H9 (cell line): ENCODE measurements at regions not wholly inside any gene's neighbourhood (a gene's known extent, or its start where the extent isn't known, plus 50 kb on each side); places are given as distances from the start of the nearest gene placed in this dataset.

Source experiments
- DNase-seq: peaks from one replicate; pipeline ENCODE4 v3.0.0-alpha.2; 2017
- H2AFZ ChIP-seq: one replicate; pipeline ENCODE4 v1.6.1; 2013; ENCODE audit warnings: mild to moderate bottlenecking, low read length, control low read depth, moderate library complexity
- H2AK5ac ChIP-seq: 2 replicates; pipeline ENCODE4 v1.6.1; 2013; ENCODE audit warnings: low read length, control low read depth, mixed read lengths; ENCODE audit not compliant: insufficient read length
- H2BK120ac ChIP-seq: one replicate; pipeline ENCODE4 v1.6.1; 2013; ENCODE audit warnings: low read depth, mild to moderate bottlenecking, low read length, control low read depth, inconsistent platforms; ENCODE audit not compliant: poor library complexity, severe bottlenecking
- H2BK12ac ChIP-seq: 2 replicates; pipeline ENCODE4 v1.6.1; 2013; ENCODE audit warnings: low read length, control low read depth, mixed read lengths, low read depth; ENCODE audit not compliant: insufficient read length
- H2BK15ac ChIP-seq: 2 replicates; pipeline ENCODE4 v1.6.1; 2013; ENCODE audit warnings: low read depth, low read length, control low read depth
- H2BK20ac ChIP-seq: one replicate; pipeline ENCODE4 v1.6.1; 2013; ENCODE audit warnings: low read depth, mild to moderate bottlenecking, low read length, control low read depth, inconsistent platforms; ENCODE audit not compliant: poor library complexity, severe bottlenecking
- H2BK5ac ChIP-seq: 2 replicates; pipeline ENCODE4 v1.6.1; 2013; ENCODE audit warnings: low read length, control low read depth, mixed read lengths; ENCODE audit not compliant: insufficient read length
- H3K14ac ChIP-seq: 2 replicates; pipeline ENCODE4 v1.6.1; 2013; ENCODE audit warnings: low read length, control low read depth; ENCODE audit not compliant: insufficient read depth
- H3K18ac ChIP-seq: 2 replicates; pipeline ENCODE4 v1.6.1; 2013; ENCODE audit warnings: low read depth, mild to moderate bottlenecking, mixed read lengths, low read length, control low read depth; ENCODE audit not compliant: insufficient read length
- H3K23ac ChIP-seq: 2 replicates; pipeline ENCODE4 v1.6.1; 2013; ENCODE audit warnings: low read length, control low read depth, mixed read lengths, low read depth; ENCODE audit not compliant: insufficient read length
- H3K23me2 ChIP-seq: 2 replicates; pipeline ENCODE4 v1.6.1; 2013; ENCODE audit warnings: low read depth, mild to moderate bottlenecking, mixed read lengths, low read length, control low read depth; ENCODE audit not compliant: insufficient read length, poor library complexity, severe bottlenecking
- H3K27ac ChIP-seq: 2 replicates; pipeline ENCODE4 v1.5.1; 2013; ENCODE audit warnings: low read length, control low read depth, mixed read lengths, low read depth; ENCODE audit not compliant: insufficient read length
- H3K27me3 ChIP-seq: 2 replicates; pipeline ENCODE4 v1.6.1; 2013; ENCODE audit warnings: low read length, control low read depth, inconsistent platforms; ENCODE audit not compliant: insufficient read depth
- H3K4ac ChIP-seq: 2 replicates; pipeline ENCODE4 v1.6.1; 2013; ENCODE audit warnings: low read depth, mild to moderate bottlenecking, control low read depth, inconsistent platforms, low read length, moderate library complexity
- H3K4me1 ChIP-seq: 2 replicates; pipeline ENCODE4 v1.6.1; 2013; ENCODE audit warnings: low read length, control low read depth, inconsistent platforms; ENCODE audit not compliant: insufficient read depth
- H3K4me2 ChIP-seq: 2 replicates; pipeline ENCODE4 v1.6.1; 2013; ENCODE audit warnings: low read length, control low read depth, mixed read lengths; ENCODE audit not compliant: insufficient read length, insufficient read depth
- H3K56ac ChIP-seq: 2 replicates; pipeline ENCODE4 v1.6.1; 2013; ENCODE audit warnings: low read depth, mild to moderate bottlenecking, mixed read lengths, low read length, control low read depth; ENCODE audit not compliant: insufficient read length
- H3K79me1 ChIP-seq: 2 replicates; pipeline ENCODE4 v1.6.1; 2013; ENCODE audit warnings: low read depth, mild to moderate bottlenecking, moderate library complexity, low read length, control low read depth, inconsistent platforms; ENCODE audit not compliant: insufficient read depth, poor library complexity, severe bottlenecking
- H3K79me2 ChIP-seq: 2 replicates; pipeline ENCODE4 v1.6.1; 2013; ENCODE audit warnings: low read length, control low read depth, inconsistent platforms; ENCODE audit not compliant: insufficient read depth
- H3K9ac ChIP-seq: 2 replicates; pipeline ENCODE4 v1.6.1; 2013; ENCODE audit warnings: low read length, control low read depth, mixed read lengths; ENCODE audit not compliant: insufficient read length; ENCODE audit errors: extremely low read depth
- H3K9me3 ChIP-seq: one replicate; pipeline ENCODE4 v1.6.1; 2013; ENCODE audit warnings: low read depth, low read length, inconsistent platforms; ENCODE audit not compliant: control insufficient read depth
- H3T11ph ChIP-seq: one replicate; pipeline ENCODE4 v1.6.1; 2013; ENCODE audit warnings: mild to moderate bottlenecking, low read length, control low read depth, inconsistent platforms
- H4K20me1 ChIP-seq: one replicate; pipeline ENCODE4 v1.6.1; 2013; ENCODE audit not compliant: control insufficient read depth, insufficient read length, insufficient read depth
- H4K5ac ChIP-seq: 2 replicates; pipeline ENCODE4 v1.6.1; 2013; ENCODE audit warnings: low read depth, mild to moderate bottlenecking, mixed read lengths, low read length, control low read depth; ENCODE audit not compliant: insufficient read length
- H4K8ac ChIP-seq: replicated peaks from 2 replicates; pipeline ENCODE4 v1.6.1; 2013; ENCODE audit warnings: low read length, control low read depth, mixed read lengths, low read depth; ENCODE audit not compliant: insufficient read length
- H4K91ac ChIP-seq: 2 replicates; pipeline ENCODE4 v1.6.1; 2013; ENCODE audit warnings: low read depth, mild to moderate bottlenecking, moderate library complexity, mixed read lengths, low read length, control low read depth; ENCODE audit not compliant: insufficient read length
- H3K27ac Mint-ChIP-seq, 3 experiments: 2 replicates in 2 of 3; 3 replicates in 1 of 3; pipeline ENCODE4 v1.8.0; 2020 to 2021; ENCODE audit warnings: mixed read lengths in 3 of 3, mild to moderate bottlenecking in 1 of 3, moderate library complexity in 1 of 3
- H3K27me3 Mint-ChIP-seq: 2 replicates; pipeline ENCODE4 v1.8.0; 2021; ENCODE audit warnings: low read depth, mild to moderate bottlenecking, moderate library complexity, mixed read lengths
- H3K36me3 Mint-ChIP-seq, 3 experiments: 2 replicates in 2 of 3; 3 replicates in 1 of 3; pipeline ENCODE4 v1.8.0; 2020 to 2021; ENCODE audit warnings: low read depth in 3 of 3, mixed read lengths in 3 of 3; ENCODE audit not compliant: insufficient read depth in 1 of 3
- H3K4me1 Mint-ChIP-seq, 2 experiments: 2 replicates each; pipeline ENCODE4 v1.8.0; 2020; ENCODE audit warnings: mixed read lengths in 2 of 2
- H3K4me3 Mint-ChIP-seq, 2 experiments: 2 replicates in 1 of 2; 3 replicates in 1 of 2; pipeline ENCODE4 v1.8.0; 2020 to 2021; ENCODE audit warnings: mild to moderate bottlenecking in 2 of 2, mixed read lengths in 2 of 2, moderate library complexity in 1 of 2
- H3K9me3 Mint-ChIP-seq, 2 experiments: 2 replicates in 1 of 2; 3 replicates in 1 of 2; pipeline ENCODE4 v1.8.0; 2020; ENCODE audit warnings: mild to moderate bottlenecking in 2 of 2, mixed read lengths in 2 of 2, moderate library complexity in 1 of 2
- CTCF ChIP-seq: fragments of 200-600 bp; sonication (generic); conservative IDR thresholded peaks from 3 replicates; pipeline ENCODE4 v1.8.0; 2021; ENCODE audit warnings: antibody characterized with exemption, mild to moderate bottlenecking
- WGBS: extraction: QIAGEN DNeasy Blood & Tissue Kit; methylation state at CpG from one replicate; pipeline ENCODE4 v1.1.7; 2013; ENCODE audit warnings: missing lambda C conversion rate, low lambda C conversion rate, mixed read lengths; ENCODE audit not compliant: insufficient read length; ENCODE audit errors: extremely low coverage; 5-methylcytosine and 5-hydroxymethylcytosine counted together

GRCh38 chr9:73655831-73656230, 504.2 kb downstream of the ANXA1 start:
- no peak overlapping the region for H3K4me3 Mint-ChIP-seq
- no peaks in the 10 kb centered on the region for H3K9me3 Mint-ChIP-seq
- Histone ChIP-seq H3K56ac (no peak overlapping the region), H2BK12ac (no peak overlapping the region), H4K20me1 (no peaks in the 10 kb centered on the region), H3K9ac (no peak overlapping the region), H3T11ph (no peak overlapping the region), H2BK120ac (no peak overlapping the region), H3K27ac (no peak overlapping the region), H3K14ac (no peak overlapping the region), H3K27me3 (no peaks in the 10 kb centered on the region), H4K91ac (no peak overlapping the region), H3K18ac (no peak overlapping the region), H2AFZ (no peak overlapping the region), H3K23ac (no peak overlapping the region), H2BK5ac (no peak overlapping the region), H4K5ac (no peak overlapping the region), H3K79me2 (no peaks in the 10 kb centered on the region), H3K79me1 (no peaks in the 10 kb centered on the region), H3K4ac (no peak overlapping the region), H3K9me3 (no peaks in the 10 kb centered on the region), H2BK20ac (no peak overlapping the region), H4K8ac (no peak overlapping the region), H3K4me1 (no peaks in the 10 kb centered on the region; the same call in 1 of the 2 replicates), H3K23me2 (no peaks in the 10 kb centered on the region), H2BK15ac (no peak overlapping the region), H2AK5ac (no peak overlapping the region), H3K4me2 (no peak overlapping the region)
- DNase-seq = no peak
- H3K36me3 Mint-ChIP-seq = no peaks in the 10 kb centered on the region
- TF ChIP-seq CTCF = no peak
- peaks cover 17 to 23% of the 10 kb centered on the region in 2 experiments for H3K4me1 Mint-ChIP-seq
- no peaks in the 10 kb centered on the region for H3K27me3 Mint-ChIP-seq
- WGBS = no CpG with 5 or more reads among the region's 2 CpGs
- H3K27ac Mint-ChIP-seq = no peak overlapping the region
